HG03521 (cell line): ENCODE measurements at regions not wholly inside any gene's neighbourhood (a gene's known extent, or its start where the extent isn't known, plus 50 kb on each side); places are given as distances from the start of the nearest gene placed in this dataset.
"Not testable (repeated sequence)": the region's sequence is repeated elsewhere in the genome, so short reads cannot be mapped to it uniquely, and the experiment has no call there.

Experiments
- ATAC-seq: cut with Tn5 transposase; IDR thresholded peaks from one replicate; pipeline ENCODE4 v1.9.1; 2021; ENCODE audit warnings: mild to moderate bottlenecking, moderate library complexity; ENCODE audit not compliant: unreplicated experiment

DNA sequence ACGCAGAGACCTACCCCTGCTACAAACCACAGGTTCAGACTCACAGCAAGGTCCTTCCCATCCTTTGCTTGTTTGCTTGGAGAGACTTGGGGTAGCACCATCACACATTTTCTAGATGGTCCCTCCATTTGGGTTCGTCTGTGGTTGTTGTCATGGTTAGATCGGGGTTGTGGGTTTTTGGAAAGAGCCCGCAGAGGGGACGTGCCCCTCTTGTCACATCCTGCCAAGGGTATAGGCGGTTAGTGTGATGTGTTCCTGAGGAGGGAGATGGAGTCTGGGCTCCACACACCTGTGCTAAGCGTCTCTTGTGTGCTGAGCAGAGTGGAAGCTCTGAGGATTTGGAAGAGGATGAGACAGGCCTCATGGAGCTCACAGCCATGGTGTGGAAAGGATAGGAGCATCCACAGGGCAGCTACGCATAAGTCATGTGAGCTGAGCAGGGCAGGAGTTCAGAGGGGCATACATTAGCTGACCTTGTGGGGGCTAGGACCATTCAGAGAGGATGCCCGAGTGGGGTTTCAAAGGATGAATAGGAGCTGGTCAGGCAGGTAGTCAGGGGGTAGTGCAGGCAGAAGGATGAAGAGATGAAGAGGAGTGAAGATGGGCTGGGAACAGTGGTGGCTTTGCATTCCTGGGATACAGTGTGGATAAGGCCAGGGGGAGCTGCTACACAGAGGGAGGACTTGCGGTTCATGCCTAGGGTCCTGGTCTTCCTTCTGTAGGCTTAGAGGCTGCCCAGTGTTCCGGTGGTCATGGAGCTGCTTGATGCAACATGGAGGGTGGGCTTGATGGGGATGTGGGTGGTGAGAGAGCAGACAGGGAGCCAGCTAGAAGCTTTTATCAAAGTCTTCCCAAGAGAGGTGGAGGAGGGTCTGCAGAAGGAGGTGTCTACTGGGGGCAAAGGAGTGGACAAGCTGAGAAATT lies 62.9 kb downstream of the ACKR3 start:
- ATAC-seq: no peak

- no peak for ATAC-seq
Observed at GRCh38 chr2:236633219-236633570, 63.6 kb downstream of the ACKR3 start.

GRCh38 chr2:236633775-236634560 lies 64.3 kb downstream of the ACKR3 start:
- ATAC-seq: no peak

GRCh38 chr2:236636261-236636660 lies 66.6 kb downstream of the ACKR3 start:
- ATAC-seq: no peak

GRCh38 chr2:236636714-236637470 lies 67.3 kb downstream of the ACKR3 start:
- ATAC-seq: no peak

DNA sequence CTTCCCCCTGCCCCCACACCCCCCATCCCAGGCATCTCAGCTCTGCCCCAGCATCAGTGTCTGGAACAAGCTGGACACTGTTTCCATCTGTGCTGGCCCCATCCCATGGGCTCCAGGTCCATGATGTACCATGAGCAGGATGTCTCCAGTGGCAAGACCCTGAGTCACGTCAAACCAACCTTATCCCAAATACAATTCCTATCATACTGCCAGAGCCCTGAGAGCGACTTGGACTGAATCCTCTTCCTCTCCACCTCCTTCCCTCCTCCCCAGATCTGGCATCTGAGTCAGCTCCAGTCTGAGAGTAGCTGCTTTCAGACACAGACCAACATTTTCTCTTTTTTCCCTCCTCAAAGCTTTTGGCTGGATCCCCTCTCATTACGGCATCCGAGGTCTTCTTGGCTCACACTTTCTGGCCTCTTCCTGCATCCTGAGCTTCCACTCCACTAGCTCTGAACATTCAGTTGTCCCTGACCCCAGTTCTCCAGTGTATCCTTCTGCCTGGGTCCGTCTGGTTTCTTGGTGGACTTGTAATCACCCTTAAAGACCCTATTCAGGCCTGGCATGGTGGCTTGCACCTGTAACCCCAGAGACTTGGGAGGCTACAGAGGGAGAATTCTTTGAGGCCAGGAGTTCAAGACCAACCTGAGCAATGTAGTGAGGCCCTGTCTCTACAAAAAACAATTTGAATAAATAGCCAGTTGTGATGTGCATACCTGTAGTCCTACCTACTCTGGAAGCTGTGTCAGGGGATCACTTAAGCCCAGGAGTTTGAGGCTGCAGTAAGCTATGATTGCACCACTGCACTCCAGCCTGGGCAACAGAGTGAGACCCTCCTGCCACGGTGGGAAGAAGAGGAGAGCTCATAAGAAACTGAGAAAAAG lies 68.3 kb downstream of the ACKR3 start:
- no peak for ATAC-seq

GRCh38 chr2:236638707-236639106 lies 69.1 kb downstream of the ACKR3 start:
- no peak for ATAC-seq

- no peak for ATAC-seq
Observed at GRCh38 chr2:236639461-236640235, 70.0 kb downstream of the ACKR3 start.

DNA sequence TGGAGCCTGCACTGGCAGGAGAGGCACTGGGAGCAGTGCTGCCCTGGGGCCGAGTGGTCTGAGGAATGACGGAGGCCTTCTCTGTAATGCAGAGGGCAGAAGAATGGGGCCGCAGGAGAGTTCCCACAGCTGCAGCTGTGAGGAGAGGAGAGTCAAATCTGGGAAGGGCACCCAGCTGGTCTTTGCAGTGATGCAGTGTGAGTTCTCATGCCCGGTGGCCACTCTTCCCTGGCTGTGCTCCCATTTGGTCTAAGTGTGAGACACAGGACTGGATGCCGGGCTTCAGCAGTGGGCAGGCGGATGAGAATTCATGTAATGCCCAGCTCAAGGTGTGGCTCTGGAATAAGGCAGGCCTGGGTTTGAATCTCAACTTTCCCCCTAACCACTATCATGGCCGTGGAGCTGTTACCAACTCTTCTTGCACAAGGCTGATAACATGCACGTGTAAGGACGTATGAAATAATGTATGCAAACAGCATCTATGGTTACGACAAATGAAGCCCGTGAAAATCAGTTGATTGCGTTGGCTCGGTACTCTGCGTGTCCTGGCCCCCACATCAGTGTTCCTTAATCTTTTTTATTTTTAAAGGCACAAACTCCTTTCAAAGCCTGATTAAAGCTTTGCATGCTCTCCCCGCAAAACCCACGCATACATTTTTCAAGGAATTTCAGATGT lies 71.6 kb downstream of the ACKR3 start:
- no peak for ATAC-seq

- ATAC-seq: no peak
Observed at GRCh38 chr2:236642125-236642524, 72.5 kb downstream of the ACKR3 start.

- no peak for ATAC-seq
Observed at GRCh38 chr2:236642584-236643291, 73.1 kb downstream of the ACKR3 start.

DNA sequence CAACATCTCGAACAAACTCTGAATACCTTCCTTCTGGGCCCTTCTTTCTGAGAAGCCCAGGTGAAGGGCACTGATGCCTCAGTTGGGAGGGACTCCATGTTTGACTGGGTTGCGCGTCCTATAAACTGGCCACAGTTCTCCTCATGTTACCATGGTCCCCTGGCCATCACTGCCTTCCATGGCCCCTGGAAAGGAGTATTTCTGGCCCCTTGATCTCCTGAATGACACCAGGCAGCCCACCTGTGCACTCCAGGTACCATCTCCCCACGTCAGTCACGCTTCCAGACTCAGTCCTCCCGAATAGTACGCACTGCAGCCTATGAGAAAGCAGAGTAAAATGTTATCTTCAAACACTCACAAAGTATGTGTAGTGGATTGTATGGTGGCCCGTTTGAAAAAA lies 73.9 kb downstream of the ACKR3 start:
- no peak for ATAC-seq

DNA sequence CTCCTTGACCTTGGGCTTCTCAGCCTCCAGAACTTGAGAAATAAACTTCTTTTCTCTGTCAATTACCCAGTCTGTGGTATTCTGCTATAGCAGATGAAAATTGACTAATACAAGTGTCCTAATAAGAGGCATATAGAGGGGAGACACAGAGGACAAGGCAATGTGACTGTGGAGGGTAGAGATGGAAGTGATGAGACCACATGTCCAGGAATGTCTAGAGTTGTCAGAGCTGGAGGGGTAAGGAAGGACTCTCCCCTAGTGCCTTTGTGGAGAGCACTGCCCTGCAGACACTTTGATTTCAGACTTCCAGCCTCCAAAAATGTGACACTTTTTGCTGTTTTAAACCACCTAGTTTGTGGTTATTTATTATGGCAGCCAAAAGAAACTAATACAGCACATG lies 74.4 kb downstream of the ACKR3 start:
- no peak for ATAC-seq

DNA sequence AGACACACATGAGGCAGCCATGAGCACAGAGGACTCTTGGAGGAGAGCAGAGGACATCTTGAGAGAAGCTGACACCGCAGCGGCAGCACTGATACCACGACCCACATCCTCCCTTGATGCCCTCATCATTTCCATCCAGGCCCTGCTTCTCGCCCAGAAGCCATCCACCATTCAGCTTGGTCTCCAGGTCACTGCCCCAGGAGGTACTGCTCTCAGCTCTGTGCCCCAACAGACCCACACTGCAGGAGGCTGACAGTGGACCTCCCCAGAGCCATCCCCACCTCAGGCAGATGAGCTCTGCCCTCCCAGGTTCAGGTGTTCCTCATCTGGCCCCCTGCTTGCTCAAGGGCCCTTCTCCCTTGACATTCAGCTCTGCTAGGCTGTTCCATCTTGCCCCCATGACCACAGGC lies 74.9 kb downstream of the ACKR3 start:
- ATAC-seq: no peak

GRCh38 chr2:236645141-236645540 lies 75.5 kb downstream of the ACKR3 start:
- not testable (repeated sequence) for ATAC-seq

GRCh38 chr2:236646441-236646840 lies 76.8 kb downstream of the ACKR3 start:
- no peak for ATAC-seq

DNA sequence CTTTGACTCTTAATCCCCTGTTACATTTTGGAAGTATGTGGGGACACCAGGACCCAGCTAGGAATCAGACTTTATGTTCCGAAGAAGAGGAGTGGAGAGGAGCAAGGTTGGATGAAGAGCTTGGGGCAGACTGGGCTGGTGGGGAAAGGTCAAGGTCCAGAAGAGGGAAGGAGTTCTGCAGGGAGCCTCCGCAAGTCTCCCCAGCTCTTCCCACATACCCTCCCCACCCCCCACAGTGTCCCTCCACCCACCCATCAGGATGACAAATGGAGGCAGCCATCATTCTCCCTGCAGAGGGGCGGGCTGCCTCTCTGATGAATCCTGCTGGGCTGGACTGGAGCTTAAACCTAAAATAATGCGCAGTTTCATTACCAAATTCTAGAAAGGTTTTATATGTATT lies 77.2 kb downstream of the ACKR3 start:
- no peak for ATAC-seq

- no peak for ATAC-seq
Observed at GRCh38 chr2:236647621-236648020, 78.0 kb downstream of the ACKR3 start.
